Motor neuron (in vitro differentiated cells): ENCODE measurements at regions not wholly inside any gene's neighbourhood (a gene's known extent, or its start where the extent isn't known, plus 50 kb on each side); places are given as distances from the start of the nearest gene placed in this dataset.

Experiments used
- ATAC-seq, 8 experiments: fragments of 200-7000 bp; cut with Tn5 transposase; replicated peaks in 6 of 8; 2 replicates each; pipeline ENCODE4 v1.8.0; 2021; ENCODE audit warnings: mild to moderate bottlenecking in 8 of 8, moderate library complexity in 8 of 8
- H3K27ac ChIP-seq, 2 donors: fragments of 250-450 bp; sonication (Bioruptor Pico); 2 replicates each; pipeline ENCODE4 v1.9.0; 2021; ENCODE audit warnings: antibody characterized with exemption in 2 of 2, mild to moderate bottlenecking in 2 of 2, moderate library complexity in 1 of 2
- H3K4me1 ChIP-seq, 2 donors: fragments of 250-450 bp; sonication (Bioruptor Pico); replicated peaks in 1 of 2; 2 replicates each; pipeline ENCODE4 v1.6.1; 2021; ENCODE audit warnings: antibody characterized with exemption in 2 of 2, mild to moderate bottlenecking in 2 of 2, moderate library complexity in 1 of 2
- H3K4me3 ChIP-seq, 5 donors: fragments of 250-450 bp; sonication (Bioruptor Pico); 2 replicates each; pipeline ENCODE4 v1.9.0; 2021; ENCODE audit warnings: antibody characterized with exemption in 5 of 5, mild to moderate bottlenecking in 5 of 5, moderate library complexity in 4 of 5
- WGBS, 10 experiments: fragments of 450-650 bp; shearing (Covaris generic); methylation state at CpG; one replicate each; pipeline ENCODE4 v1.0.0; 2022; 5-methylcytosine and 5-hydroxymethylcytosine counted together
- in situ Hi-C, 9 experiments: fragments of 400-800 bp; cut with MboI; loops; one replicate each; pipeline ENCODE4 v1.15.0; 2021; ENCODE audit warnings: low sequenced_read_pairs in 9 of 9, low pct_unique_long_range_greater_than_20kb in 2 of 9; ENCODE audit not compliant: unreplicated experiment in 9 of 9

DNA sequence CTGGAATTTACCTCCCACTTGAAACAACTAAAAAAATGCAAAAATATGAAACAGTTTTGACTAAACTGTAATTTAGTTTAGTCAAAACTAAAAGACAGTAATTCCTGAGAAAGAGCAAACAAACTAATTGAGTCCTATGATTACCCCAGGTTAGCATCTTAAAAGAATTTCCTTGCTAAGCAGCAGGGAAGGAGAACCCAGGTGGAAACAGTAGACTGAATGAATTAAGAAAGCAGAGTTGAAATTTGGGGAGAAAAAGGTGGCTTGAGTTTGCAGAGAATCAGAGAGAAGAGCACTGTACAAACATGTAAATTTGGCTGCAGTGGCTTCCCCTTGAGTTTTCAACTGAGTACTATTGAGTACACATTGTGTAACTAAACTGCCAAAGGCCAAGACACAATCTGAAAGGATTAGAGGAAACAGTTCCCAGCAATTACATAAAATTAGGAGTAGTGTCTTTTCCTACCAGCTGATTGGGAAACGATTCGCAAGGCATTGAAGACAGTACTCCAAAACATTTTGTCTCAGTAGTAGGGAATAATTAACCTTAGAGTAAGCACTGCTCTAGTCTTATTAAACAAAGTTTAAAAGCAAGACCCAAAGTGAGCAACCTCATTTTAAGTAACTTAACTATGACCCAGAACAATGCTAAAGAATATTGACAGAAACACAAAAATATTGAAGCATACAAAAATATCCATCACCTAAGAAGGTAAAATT lies 820.5 kb downstream of the DACH1 start:
- no peak for ATAC-seq
- no peak overlapping the region for H3K4me3 ChIP-seq
- 0 to 62% (median 24%) methylated on average over 2 of the region's 2 CpGs; no CpG with 5 or more reads in 2 of the 10 experiments for WGBS, 10 experiments
- no peak overlapping the region for H3K27ac ChIP-seq
- peaks cover 0 to 16% of the 10 kb centered on the region in 2 donors for H3K4me1 ChIP-seq
- in situ Hi-C loops: no loop called here

DNA sequence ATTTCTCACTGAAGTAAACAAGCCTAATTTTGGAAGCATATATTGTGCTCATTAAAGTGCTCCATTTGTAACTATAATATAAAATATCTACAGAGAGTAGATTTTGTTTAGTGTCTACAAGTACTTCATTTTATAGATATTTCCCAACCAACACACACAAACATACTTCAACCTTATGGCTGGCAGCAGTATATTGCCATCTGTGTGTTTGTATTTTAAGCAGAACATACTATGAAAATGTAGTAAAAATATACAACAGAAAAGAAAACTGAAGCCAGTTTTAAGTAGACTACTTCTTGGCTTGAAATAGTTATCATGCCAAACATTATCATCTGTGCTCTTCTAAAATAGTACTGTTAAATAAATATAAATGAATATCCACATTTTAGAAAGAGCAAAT lies 821.9 kb downstream of the DACH1 start:
- H3K4me3 ChIP-seq: no peak overlapping the region
- peaks cover 0 to 21% of the 10 kb centered on the region in 2 donors for H3K4me1 ChIP-seq
- no peak for ATAC-seq
- in situ Hi-C loops: no loop called here
- no peak overlapping the region for H3K27ac ChIP-seq

DNA sequence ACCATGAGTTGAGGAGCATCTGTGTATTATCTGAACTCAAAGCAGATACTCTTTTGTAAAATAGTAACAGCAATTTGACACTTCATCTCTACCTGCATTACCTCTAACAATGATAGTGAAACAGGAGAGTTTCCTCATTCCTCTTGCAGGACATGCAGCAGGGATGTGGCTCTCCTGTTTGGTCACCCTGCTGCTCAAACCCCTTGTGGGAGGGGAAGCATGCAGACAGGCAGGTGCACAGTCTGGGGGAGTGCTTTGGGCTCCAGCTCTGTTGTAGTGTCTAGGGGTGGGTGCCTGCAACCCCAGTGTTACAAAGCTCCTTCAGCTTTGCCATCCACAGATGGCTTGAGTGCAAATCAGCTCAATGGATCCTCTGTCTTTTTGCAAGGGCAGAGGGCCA lies 827.6 kb downstream of the DACH1 start:
- Histone ChIP-seq H3K4me1 (peaks cover 0 to 19% of the 10 kb centered on the region in 2 donors), H3K27ac (no peak overlapping the region), H3K4me3 (no peak overlapping the region)
- in situ Hi-C loops: no loop called here
- no peak for ATAC-seq

DNA sequence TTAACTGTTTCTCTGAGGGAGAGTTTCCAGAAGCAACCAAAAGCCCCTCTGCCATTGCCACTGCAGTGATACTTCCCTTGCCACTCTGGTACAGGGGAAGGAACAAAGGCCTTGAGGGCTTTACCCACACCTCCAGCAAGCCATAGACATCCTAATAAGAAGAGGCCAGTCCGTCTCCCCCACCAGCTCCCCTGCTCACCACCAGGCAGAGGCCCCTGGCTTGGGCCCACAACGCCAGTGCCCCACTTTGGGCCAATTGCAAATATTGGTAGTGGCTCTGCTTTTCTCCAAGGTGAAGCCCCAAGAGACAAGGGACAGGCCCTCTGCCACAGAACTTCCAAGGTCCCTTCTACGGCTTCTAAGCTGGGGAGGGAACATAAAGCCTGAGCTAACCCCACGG lies 833.0 kb downstream of the DACH1 start:
- no peak for ATAC-seq
- in situ Hi-C loops: no loop called here
- Histone ChIP-seq H3K4me1 (no peaks in the 10 kb centered on the region), H3K4me3 (no peak overlapping the region), H3K27ac (no peak overlapping the region)
- 0 to 100% (median 83%) methylated on average over 1 to 4 of the region's 4 CpGs; no CpG with 5 or more reads in 2 of the 10 experiments for WGBS, 10 experiments

DNA sequence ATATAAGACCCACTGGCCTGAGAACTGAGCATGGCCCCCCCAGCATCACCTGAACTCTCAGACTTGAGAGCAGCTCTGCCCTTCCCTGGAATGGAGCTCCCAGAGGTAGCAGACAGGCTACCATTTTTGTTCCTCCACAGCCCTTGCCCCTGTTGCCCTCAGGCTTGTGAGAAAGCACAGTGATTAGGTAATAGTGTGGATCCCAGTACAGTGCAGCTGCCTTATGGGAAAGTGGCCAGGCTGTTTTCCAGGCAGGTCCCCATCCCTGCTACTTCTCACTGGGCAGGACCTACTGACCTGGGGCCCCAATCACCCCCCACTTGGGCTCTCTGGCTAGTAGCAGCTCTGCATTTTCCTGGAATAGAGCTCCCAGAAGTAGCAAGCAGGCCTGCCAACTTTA lies 834.0 kb downstream of the DACH1 start:
- no peak for ATAC-seq
- in situ Hi-C loops: no loop called here
- no peak overlapping the region for H3K4me3 ChIP-seq
- H3K27ac ChIP-seq: no peak overlapping the region
- H3K4me1 ChIP-seq: no peaks in the 10 kb centered on the region

DNA sequence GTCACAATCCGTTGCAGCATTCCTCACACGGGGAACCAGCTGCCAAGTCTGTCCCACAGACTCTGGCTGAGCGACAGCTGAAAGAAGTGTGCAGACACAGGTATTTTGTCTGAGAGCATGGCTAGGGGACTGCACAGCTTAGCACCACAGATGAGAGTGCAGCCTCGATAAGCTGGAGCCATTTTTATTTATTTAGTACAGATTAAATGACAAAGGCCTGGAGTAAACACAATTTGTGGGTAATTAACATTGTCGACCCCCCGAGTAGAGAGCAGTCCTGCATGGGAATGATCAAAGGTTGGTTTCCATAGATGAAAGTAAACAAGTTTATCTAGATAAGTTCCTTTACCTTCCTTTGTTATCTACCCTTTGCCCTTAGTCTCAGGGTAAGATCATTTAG lies 836.2 kb downstream of the DACH1 start:
- ATAC-seq: no peak
- H3K4me1 ChIP-seq: no peaks in the 10 kb centered on the region
- in situ Hi-C loops: no loop called here
- H3K27ac ChIP-seq: no peak overlapping the region
- no peak overlapping the region for H3K4me3 ChIP-seq
- 0 to 58% (median 30%) methylated on average over 2 to 6 of the region's 6 CpGs; no CpG with 5 or more reads in 1 of the 10 experiments for WGBS, 10 experiments

- 0 to 100% (median 30%) methylated on average over 1 of the region's 1 CpG; no CpG with 5 or more reads in 5 of the 10 experiments for WGBS, 10 experiments
- in situ Hi-C loops: no loop called here
- Histone ChIP-seq H3K4me3 (no peak overlapping the region), H3K4me1 (no peaks in the 10 kb centered on the region), H3K27ac (no peak overlapping the region)
- ATAC-seq: no peak
Observed at GRCh38 chr13:71028884-71029283, 838.1 kb downstream of the DACH1 start.

GRCh38 chr13:71021825-71022422 lies 845.1 kb downstream of the DACH1 start:
- peak in 4 of 8 experiments; percentile 69 to 80 (median 72) for ATAC-seq
- WGBS, 10 experiments: 10 to 90% (median 61%) methylated on average over 1 to 9 of the region's 10 CpGs
- in situ Hi-C loops: loop anchor here in 1 of 9 experiments (25.0 kb wide), 2 partner anchors 90 to 110 kb away; no protein-coding TSS in a partner anchor
- H3K27ac ChIP-seq: no peak overlapping the region
- H3K4me1 ChIP-seq: peaks cover 0 to 2% of the 10 kb centered on the region in 2 donors
- no peak overlapping the region for H3K4me3 ChIP-seq

DNA sequence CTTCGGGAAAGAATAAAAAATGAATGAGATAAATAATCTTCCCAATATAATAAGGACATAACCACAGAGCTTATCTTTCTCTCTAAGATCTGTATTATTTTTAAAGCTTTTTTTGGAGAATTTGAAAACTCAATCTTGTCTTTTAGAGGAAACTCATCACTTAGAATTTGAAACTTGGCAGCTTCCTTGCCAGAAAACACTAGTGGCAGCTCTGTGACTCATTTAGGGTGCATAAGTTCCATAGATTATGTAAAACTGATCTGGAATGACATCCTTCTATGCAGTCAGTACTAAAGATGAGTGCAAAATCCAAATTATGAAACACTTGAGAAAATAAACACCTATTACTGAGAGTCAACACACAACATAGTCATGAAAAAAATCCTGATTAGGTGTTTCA lies 848.0 kb downstream of the DACH1 start:
- Histone ChIP-seq H3K4me1 (peaks cover 0 to 2% of the 10 kb centered on the region in 2 donors), H3K4me3 (no peak overlapping the region), H3K27ac (no peak overlapping the region)
- in situ Hi-C loops: loop anchor here in 1 of 9 experiments (25.0 kb wide), 2 partner anchors 93 to 107 kb away; no protein-coding TSS in a partner anchor
- ATAC-seq: no peak
- WGBS, 10 experiments: 0 to 100% (median 82%) methylated on average over 1 of the region's 1 CpG; no CpG with 5 or more reads in 1 of the 10 experiments

DNA sequence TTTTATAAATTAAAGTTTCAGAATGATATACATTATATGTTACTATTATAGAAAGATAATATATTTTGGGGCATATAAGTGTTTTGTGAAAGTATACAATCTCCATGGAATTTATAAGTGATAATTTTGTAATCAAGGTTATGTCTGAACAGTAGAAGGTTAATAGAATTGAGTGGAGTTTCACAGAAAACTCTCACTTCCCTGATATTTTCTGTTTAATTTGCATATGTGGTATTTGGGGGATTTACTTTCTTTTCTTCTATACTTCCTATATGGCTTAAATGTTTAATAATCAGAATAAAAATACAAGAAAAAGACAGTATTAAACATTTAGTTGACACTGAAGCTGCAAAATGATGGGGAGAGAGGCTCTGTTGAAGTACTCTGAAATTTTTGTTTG lies 848.5 kb downstream of the DACH1 start:
- H3K4me3 ChIP-seq: no peak overlapping the region
- no peak overlapping the region for H3K27ac ChIP-seq
- in situ Hi-C loops: loop anchor here in 1 of 9 experiments (25.0 kb wide), 2 partner anchors 94 to 106 kb away; no protein-coding TSS in a partner anchor
- ATAC-seq: no peak
- H3K4me1 ChIP-seq: peaks cover 0 to 2% of the 10 kb centered on the region in 2 donors

GRCh38 chr13:71017607-71018006 lies 849.4 kb downstream of the DACH1 start:
- H3K27ac ChIP-seq: no peak overlapping the region
- 14 to 70% (median 54%) methylated on average over 1 of the region's 1 CpG; no CpG with 5 or more reads in 6 of the 10 experiments for WGBS, 10 experiments
- H3K4me3 ChIP-seq: no peak overlapping the region
- in situ Hi-C loops: loop anchor here in 1 of 9 experiments (25.0 kb wide), 2 partner anchors 95 to 105 kb away; no protein-coding TSS in a partner anchor
- peaks cover 0 to 2% of the 10 kb centered on the region in 2 donors for H3K4me1 ChIP-seq
- ATAC-seq: no peak

DNA sequence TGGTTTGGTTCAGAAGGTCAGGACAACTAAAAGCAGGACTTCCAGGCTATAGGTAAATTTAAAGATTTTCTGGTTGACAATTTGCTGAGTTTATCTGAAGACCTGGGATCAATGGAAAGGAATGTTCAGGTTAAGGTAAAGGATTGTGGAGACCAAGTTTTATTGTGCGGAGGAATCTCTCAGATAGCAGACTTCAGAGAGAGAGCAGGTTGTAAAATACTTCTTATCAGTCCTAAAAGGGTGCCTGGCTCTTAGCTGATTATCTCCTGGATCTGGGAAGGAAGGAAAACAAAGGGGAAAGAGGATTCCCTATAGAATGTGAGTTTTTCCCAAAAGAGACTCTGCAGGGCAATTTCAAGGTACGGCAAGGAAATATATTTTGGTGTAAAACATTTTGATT lies 851.5 kb downstream of the DACH1 start:
- Histone ChIP-seq H3K27ac (no peak overlapping the region), H3K4me1 (no peaks in the 10 kb centered on the region), H3K4me3 (no peak overlapping the region)
- ATAC-seq: no peak
- in situ Hi-C loops: loop anchor here in 1 of 9 experiments (25.0 kb wide), 2 partner anchors 97 to 103 kb away; no protein-coding TSS in a partner anchor
- WGBS, 10 experiments: 27 to 100% (median 91%) methylated on average over 1 to 2 of the region's 2 CpGs

- no peak overlapping the region for H3K27ac ChIP-seq
- H3K4me1 ChIP-seq: no peaks in the 10 kb centered on the region
- ATAC-seq: no peak
- WGBS, 10 experiments: 0 to 100% (median 90%) methylated on average over 1 to 6 of the region's 9 CpGs; no CpG with 5 or more reads in 5 of the 10 experiments
- H3K4me3 ChIP-seq: no peak overlapping the region
- in situ Hi-C loops: loop anchor here in 1 of 9 experiments (25.0 kb wide), 2 partner anchors 97 to 103 kb away; no protein-coding TSS in a partner anchor
Observed at GRCh38 chr13:71015021-71015420, 852.0 kb downstream of the DACH1 start.
